Neutrophil (primary cell): ENCODE measurements at regions not wholly inside any gene's neighbourhood (a gene's known extent, or its start where the extent isn't known, plus 50 kb on each side); places are given as distances from the start of the nearest gene placed in this dataset.

ENCODE experiments used
- H3K27ac ChIP-seq: fragments of 200-600 bp; sonication (generic); 2 replicates; pipeline ENCODE4 v1.5.1; 2016; ENCODE audit warnings: mild to moderate bottlenecking, moderate library complexity
- H3K27me3 ChIP-seq: fragments of 200-600 bp; sonication (generic); 2 replicates; pipeline ENCODE4 v1.6.0; 2016; ENCODE audit warnings: mild to moderate bottlenecking
- H3K36me3 ChIP-seq: fragments of 200-600 bp; sonication (generic); 2 replicates; pipeline ENCODE4 v1.5.1; 2017
- H3K4me1 ChIP-seq, 2 experiments: fragments of 200-600 bp in 1 of 2; sonication (generic) in 1 of 2; 1 replicate in 1 of 2; 2 replicates in 1 of 2; pipeline versions ENCODE4 v1.5.1 to v1.6.1; 2013 to 2016; ENCODE audit warnings: low read depth in 1 of 2, low read length in 1 of 2, mild to moderate bottlenecking in 1 of 2, moderate library complexity in 1 of 2; ENCODE audit not compliant: control insufficient read depth in 1 of 2, insufficient read depth in 1 of 2
- H3K4me3 ChIP-seq, 2 experiments: fragments of 200-600 bp in 1 of 2; sonication (generic) in 1 of 2; 1 replicate in 1 of 2; 2 replicates in 1 of 2; pipeline ENCODE4 v1.5.1; 2013 to 2016; ENCODE audit warnings: low read depth in 1 of 2, low read length in 1 of 2, mild to moderate bottlenecking in 1 of 2, moderate library complexity in 1 of 2
- H3K9me3 ChIP-seq: fragments of 200-600 bp; sonication (generic); 2 replicates; pipeline ENCODE4 v1.5.1; 2016
- TF ChIP-seq, protein P1 (sequence below): fragments of 200-600 bp; sonication (generic); IDR thresholded peaks from 2 replicates; pipeline ENCODE4 v1.5.1; 2016; ENCODE audit warnings: antibody characterized with exemption

DNA sequence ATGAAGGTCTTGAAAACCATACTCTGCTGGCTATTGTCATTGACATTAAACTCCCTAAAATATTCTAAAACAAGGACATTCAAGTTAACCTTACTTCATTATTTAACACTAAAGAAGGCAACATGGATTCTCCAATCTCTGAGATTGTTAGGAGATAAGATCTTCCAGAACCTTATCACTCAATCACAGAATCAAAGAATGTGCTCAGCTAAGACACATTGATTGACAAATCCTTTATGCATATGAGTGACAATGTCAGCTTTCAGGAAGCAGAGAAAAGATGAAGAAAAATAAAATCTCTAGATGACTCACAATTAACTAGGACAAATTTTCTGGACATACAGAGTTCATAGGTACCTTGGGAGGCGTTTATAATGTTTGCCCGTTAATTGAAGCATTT, 787.2 kb downstream of the TSN start:
- Histone ChIP-seq H3K9me3 (no peaks in the 10 kb centered on the region), H3K27me3 (no peaks in the 10 kb centered on the region), H3K4me3 (no peak overlapping the region)

DNA sequence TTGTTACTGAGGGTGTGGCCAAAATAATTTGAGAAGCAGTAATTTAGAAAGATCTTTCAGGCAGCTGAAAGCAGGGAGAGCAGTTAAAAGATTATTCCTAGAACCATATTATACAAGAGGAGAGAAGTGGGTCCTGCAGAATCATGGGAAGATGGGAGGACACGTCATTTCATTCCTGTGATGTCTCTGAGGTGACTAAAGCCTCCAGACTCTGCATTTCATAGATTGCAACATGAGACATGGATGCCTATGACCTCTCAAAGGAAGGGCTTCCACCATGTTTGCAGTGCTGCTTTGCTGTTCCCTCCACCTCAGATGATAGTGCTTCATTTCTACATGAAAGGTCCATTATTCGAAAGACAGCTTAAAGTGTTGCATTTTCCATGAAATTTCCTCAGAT, 788.4 kb downstream of the TSN start:
- H3K4me1 ChIP-seq = no peaks in the 10 kb centered on the region
- TF ChIP-seq, protein P1, sequence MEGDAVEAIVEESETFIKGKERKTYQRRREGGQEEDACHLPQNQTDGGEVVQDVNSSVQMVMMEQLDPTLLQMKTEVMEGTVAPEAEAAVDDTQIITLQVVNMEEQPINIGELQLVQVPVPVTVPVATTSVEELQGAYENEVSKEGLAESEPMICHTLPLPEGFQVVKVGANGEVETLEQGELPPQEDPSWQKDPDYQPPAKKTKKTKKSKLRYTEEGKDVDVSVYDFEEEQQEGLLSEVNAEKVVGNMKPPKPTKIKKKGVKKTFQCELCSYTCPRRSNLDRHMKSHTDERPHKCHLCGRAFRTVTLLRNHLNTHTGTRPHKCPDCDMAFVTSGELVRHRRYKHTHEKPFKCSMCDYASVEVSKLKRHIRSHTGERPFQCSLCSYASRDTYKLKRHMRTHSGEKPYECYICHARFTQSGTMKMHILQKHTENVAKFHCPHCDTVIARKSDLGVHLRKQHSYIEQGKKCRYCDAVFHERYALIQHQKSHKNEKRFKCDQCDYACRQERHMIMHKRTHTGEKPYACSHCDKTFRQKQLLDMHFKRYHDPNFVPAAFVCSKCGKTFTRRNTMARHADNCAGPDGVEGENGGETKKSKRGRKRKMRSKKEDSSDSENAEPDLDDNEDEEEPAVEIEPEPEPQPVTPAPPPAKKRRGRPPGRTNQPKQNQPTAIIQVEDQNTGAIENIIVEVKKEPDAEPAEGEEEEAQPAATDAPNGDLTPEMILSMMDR = no peak
- no peak overlapping the region for H3K4me3 ChIP-seq
- no peaks in the 10 kb centered on the region for H3K36me3 ChIP-seq
- H3K9me3 ChIP-seq = no peaks in the 10 kb centered on the region
- no peak overlapping the region for H3K27ac ChIP-seq
- no peaks in the 10 kb centered on the region for H3K27me3 ChIP-seq

More for the DNA sequence above, 787.2 kb downstream of the TSN start:
- no peaks in the 10 kb centered on the region for H3K36me3 ChIP-seq
- no peak overlapping the region for H3K27ac ChIP-seq
- H3K4me1 ChIP-seq = no peaks in the 10 kb centered on the region
- TF ChIP-seq, protein P1 = no peak

DNA sequence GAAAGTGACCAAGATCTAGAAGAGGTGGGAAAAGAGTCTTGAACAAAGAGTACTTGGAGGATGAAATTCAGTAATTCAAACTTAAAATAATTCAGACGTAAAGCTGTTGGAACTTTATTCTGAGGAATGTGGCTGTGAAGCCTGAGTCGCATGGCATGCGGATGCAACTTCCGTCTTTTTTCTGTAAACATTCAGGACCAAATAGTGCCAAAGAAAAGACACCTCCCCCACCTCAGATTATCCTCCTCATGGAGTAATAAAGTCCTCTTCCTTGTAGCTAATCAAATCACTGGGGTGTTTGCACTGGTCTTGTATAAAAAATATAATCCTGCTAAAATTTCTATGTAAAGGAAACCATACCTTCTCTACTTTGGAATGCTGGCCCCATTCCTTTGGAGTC, 790.4 kb downstream of the TSN start:
- Histone ChIP-seq H3K9me3 (no peaks in the 10 kb centered on the region), H3K36me3 (no peaks in the 10 kb centered on the region), H3K27ac (no peak overlapping the region), H3K4me1 (no peaks in the 10 kb centered on the region), H3K4me3 (no peak overlapping the region), H3K27me3 (no peaks in the 10 kb centered on the region)
- TF ChIP-seq, protein P1 = no peak

GRCh38 chr2:122562775-122563174, 807.3 kb downstream of the TSN start:
- TF ChIP-seq, protein P1 = no peak
- Histone ChIP-seq H3K27me3 (no peaks in the 10 kb centered on the region), H3K4me3 (no peak overlapping the region), H3K9me3 (no peaks in the 10 kb centered on the region), H3K4me1 (no peaks in the 10 kb centered on the region), H3K27ac (no peak overlapping the region), H3K36me3 (no peaks in the 10 kb centered on the region)

DNA sequence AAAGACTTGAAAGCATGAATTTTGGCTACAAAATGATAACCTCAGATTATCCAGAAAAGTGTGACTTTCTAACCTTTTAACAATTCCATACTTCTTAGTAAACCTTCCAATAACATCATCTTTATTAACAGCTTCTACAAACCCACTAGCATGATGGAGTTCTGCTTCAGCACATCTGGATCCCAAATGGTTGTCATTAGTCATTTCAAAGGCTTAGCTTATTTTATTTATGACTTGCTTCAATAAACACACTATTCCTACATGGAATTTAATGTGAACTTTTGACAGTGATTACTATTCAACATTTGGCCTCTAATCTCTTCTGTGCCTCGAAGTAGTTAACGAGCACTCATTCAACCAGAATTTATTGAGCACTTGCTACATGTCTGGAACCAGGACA, 808.3 kb downstream of the TSN start:
- Histone ChIP-seq H3K27me3 (no peaks in the 10 kb centered on the region), H3K4me3 (no peak overlapping the region), H3K4me1 (no peaks in the 10 kb centered on the region), H3K27ac (no peak overlapping the region), H3K9me3 (no peaks in the 10 kb centered on the region), H3K36me3 (no peaks in the 10 kb centered on the region)
- TF ChIP-seq, protein P1 = no peak

GRCh38 chr2:122564843-122565242, 809.4 kb downstream of the TSN start:
- Histone ChIP-seq H3K36me3 (no peaks in the 10 kb centered on the region), H3K4me3 (no peak overlapping the region), H3K27ac (no peak overlapping the region), H3K4me1 (no peaks in the 10 kb centered on the region), H3K9me3 (no peaks in the 10 kb centered on the region), H3K27me3 (no peaks in the 10 kb centered on the region)
- TF ChIP-seq, protein P1 = no peak
